GM21717 (cell line): ENCODE measurements at regions not wholly inside any gene's neighbourhood (a gene's known extent, or its start where the extent isn't known, plus 50 kb on each side); places are given as distances from the start of the nearest gene placed in this dataset.

Experiments
- ATAC-seq: cut with Tn5 transposase; IDR thresholded peaks from one replicate; pipeline ENCODE4 v1.9.1; 2021; ENCODE audit warnings: mild to moderate bottlenecking, moderate library complexity; ENCODE audit not compliant: unreplicated experiment

DNA sequence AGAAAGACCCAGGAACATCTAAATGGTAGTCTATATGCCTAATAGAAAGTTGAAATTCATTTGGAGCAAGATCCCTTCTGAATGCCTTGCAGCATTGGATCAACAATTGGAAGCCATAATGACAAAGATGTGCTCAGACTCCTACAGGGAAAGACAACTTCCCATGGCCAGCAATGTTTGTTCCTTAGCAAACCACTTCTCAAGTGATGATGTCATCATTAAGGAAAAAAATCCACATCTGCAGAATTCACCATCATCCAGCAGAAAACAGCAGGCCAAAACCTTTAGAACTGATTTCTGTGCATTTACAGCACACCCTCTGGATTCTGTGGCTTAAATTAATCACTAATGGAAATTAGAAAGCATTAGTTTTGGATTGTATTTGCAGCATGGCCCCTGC is 82.4 kb upstream of the ZIC3 start:
- no peak for ATAC-seq

DNA sequence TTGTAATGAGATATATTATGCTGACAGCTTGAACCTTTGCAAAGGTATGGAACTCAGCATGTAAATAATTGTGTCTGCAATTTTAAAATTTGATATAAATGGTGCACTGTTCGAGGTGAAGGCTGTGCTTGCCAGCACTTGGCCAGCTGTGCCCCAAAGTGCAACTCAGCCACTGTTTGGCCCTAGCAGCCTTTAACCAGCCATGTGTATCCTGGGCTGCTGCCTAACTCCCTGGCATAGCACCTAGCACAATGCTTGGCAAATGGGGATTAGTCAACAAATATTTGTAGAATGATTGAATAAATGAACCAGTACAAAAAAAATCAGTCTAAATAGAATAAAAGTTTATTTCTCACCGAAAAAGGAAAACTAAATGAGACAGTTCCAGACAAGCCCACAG is 83.8 kb upstream of the ZIC3 start:
- ATAC-seq = no peak

DNA sequence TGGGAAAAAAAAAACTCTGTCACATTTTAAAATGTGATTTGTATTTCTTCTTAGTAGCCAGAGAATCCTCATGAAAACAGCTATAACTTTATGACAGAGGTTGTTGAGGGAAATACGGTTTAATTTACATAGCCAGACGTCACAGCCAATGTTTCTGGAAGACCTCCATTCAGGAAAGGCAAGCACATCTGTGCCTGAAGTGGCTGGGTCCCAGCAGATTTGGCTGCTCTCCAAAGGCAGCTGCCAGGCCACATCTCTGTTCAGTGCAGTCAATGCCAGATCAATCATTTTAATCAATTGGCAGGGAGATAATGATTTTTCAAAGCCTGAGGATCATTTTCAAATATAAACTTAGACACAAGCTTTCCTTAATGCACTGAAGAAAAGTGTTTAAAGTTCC is 86.5 kb upstream of the ZIC3 start:
- no peak for ATAC-seq

DNA sequence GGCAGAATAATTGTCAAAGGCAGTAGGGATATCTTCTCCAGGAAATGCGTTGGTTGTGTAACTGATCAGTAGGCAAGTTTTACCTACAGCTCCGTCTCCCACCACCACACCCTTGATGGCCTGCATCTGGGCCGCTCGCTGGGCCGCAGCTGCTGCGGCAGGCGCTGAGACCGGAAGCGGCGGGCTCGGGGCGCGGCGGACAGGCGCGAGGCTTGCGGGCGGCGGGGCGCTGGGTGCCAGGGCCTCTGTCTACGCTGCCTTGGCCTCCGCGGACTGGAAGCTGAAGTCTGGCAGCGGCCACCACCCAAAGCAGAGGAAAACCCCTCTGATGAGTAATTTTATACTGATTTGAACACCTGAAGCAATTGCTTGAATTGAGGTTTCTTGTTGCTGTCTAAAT is 124.2 kb upstream of the ZIC3 start:
- no peak for ATAC-seq

DNA sequence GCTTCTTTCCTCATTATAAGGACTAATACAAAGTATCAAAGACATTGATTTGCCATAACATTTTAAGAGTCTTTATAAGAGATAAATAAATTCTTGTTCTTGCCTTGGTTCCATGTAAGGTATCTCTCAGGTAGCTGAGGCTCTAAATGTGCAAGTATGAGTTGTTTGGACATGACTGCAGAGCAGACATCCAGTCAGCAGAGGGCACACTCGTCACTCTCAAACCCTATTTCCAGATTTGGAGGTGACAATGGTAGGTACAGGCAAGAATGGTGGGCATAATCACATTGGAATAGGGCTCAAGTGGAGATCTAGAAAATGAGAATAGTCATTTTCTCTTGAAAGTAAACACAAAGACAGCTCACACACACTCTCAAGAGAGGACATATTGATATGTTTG is 133.3 kb upstream of the ZIC3 start:
- ATAC-seq = no peak

DNA sequence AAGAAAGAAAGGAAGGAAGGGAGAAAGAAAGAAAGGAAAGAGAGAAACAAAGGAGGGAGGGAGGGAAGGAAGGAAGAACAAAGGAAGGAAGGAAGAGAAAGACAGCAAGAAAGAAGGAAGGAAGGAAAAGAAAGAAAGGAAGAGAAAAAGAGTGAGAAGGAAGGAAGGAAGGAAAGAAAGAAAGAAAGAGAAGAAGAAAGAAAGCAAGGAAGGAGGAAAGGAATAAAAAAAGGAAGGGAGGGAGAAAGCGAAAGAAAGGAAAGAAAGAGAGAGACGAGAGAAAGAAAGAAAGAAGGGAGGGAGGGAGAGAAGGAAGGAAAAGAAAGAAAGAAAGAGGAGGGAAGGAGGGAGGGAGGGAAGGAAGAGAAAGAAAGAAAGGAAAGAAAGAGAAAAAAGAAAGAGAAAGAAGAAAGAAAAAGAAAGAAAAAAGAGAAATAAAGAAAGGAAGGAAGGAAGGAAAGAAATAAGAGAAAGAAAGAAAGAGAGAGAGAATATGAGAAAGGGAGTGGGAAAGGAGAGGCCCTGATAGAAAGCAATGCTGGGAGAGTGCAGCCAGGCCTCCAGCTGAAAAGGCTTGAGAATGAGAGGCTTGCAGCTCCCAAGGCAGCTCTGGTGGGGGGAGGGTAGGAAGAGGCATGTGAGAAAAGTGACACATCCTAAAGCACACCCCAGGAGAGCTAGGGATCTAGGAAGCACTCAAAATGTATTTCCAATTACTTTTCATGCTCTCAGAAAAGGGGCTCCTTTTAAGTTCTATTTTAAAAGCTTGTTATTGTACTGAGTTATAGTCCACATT is 134.0 kb upstream of the ZIC3 start:
- no peak for ATAC-seq

DNA sequence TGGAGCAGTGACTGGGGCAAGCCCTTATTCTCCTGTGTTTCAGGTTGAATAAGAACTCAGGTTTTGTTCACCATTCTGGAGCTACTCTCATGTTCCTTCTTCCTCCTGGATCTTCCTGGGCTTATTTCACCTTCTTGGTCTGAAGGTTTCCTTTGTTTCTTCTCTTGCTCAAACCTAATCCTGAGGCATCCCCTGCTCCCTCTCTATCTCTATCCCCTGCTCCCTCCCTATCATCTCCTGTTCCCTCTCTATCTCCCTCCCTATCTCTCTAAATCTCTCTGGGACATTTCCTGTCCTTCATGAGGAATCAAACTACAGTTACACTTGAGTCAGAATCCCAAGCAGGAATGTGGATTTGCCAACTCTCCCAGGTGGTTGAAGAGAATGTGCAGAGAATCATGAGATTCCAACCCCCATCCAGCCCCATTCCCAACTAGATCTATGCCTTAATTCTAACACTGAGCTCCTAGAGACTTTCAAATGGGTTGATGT is 134.9 kb upstream of the ZIC3 start:
- no peak for ATAC-seq

DNA sequence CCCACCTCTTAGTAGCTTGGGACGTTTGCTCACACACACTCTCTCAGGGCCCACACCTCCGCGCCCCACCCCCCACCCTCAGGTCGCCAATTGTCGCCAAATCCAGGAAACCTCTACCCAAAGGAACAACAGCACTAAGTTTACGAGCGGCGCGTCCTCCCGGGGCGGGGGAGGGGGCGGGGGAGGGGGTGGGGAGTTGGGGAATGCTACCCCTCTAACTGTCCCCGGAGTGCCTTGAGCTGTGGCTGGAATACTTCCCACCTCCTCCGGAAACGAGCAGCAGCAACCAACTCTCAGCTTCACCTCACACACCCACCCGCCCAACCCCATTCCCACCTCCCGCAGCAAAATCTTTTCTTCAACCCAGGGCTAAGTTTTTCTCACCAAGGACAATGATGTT is 135.6 kb upstream of the ZIC3 start:
- ATAC-seq = no peak

DNA sequence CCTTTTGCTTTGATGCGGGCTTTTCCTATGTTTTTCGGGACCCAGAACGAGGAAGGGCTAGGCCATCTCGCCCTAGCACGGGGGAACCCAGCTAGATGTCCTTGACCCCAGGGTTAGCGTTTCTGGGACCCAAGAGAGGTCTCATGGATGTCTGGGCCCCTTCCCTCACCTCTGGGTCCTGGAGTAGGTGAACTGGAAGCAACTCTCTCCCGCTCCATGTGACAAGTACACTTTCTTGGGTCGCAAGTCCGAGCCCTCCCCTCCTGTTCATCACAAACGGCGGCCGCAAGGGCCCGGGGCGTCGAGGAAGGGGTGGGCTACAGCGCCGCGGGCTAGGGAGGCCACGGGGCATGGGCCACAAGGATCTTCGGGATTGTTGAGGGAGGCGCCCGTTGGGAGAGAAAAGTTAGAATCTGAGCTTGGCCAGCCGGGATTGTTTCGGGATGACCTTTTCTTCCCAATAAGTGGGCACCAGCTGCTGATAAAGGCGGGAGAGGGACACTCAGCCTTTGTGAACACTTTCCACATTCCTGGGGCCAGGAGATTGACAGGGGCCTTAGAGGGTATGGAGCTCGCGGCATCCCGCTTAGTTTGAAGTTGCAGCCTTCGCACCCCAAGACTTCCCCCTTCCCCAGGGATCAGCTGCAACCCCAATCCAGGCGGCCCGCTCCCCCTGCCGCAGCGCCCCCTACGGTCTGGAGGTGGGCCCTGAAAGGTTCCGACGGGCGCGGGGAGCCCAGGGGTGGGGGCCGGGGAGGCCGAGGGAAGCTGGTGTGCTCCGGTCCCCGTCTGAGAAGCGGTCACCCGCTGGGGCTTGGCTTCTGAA is 136.9 kb upstream of the ZIC3 start:
- ATAC-seq = no peak

DNA sequence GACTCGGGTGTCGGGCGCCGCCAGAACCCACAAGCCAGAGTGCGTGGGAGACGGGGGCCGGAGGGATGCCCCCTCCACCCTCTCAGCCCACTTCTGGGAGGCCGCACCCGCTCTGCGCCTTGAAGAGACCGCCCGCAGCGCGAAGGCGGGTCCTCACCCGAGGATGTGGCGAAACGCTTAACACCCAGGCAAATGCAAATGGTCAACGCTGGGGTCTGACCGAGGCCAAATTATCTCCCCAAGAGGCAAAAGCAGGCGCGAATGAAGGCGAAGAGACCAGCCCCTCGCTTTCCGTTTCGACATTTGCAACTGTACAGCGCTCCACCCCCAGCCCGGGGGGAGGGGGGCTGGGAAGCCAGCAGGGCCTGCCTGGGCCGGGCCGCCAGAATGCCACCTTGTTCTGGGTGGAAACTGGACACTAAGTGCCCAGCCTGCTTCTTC is 137.7 kb upstream of the ZIC3 start:
- no peak for ATAC-seq

DNA sequence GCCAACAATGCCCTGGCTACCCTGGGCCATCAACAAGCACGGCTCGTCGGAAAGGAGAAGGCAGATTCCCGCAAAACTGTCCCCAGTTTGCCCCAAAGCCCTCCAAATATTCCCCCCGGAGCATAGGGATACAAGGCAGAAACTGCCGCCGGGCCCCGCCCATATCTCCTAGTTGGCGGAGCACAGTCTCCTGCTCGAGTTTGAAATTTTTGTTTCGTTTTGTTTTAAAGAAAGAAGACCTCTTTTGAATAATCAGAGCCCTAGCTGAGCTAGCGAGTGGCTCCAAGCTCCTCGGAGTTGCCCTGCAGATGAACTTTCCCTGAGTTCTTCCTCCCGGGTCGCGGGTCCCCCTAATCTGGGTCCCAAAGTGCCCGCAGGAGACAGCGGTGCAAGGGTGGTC is 138.1 kb upstream of the ZIC3 start:
- ATAC-seq = no peak

DNA sequence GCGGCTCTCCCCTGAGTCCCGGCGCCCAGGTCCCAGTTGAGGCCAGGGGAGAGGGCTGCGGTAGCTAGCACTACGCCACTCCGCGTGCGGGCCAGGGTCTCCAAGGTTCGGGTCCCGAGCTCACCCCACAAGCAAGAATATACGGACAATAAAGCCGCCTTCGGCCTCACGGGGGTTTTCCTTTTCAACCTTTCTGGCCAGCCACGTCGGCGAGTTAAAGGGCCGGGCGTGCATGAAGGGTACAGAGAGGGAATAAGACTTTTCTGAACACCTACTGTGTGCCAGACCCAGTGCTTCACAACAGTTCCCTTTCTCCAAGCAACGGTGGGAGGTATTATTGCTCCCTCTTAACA is 138.5 kb upstream of the ZIC3 start:
- no peak for ATAC-seq

DNA sequence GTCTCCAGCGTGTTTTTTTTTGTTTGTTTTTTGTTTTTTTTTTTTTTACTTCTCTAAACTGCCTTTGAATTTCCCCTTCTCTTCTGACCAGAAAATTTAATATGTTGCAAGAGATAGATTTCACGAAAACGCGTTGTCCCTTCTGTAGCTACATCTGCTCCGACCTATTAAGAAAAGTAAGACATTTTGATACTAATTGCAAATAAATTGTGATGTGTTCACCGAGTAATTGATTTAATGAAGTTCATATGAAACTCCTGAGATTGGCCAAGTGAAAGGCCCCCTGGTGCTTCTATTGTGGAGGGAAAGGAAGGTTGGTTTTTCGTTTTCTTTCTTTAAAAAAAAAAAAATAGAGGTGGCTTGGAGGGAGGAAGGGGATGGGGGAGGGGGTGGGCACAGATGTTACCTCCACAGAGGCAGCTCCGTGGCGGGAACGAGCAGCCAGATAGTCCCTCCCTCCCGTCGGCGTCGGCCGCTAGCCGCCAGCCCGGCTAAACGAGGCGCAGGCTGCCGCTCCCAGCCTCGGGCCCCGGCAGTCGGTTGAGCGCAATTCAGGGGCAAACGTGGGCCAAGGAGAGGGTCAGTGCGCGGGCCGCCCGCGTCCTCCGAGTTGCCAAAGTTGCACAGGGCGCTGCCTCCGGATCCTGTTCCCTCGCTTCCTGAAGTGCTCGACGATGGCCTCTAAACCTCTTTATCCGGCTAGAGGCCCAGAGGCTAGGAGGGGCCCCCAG is 139.1 kb upstream of the ZIC3 start:
- ATAC-seq = no peak

DNA sequence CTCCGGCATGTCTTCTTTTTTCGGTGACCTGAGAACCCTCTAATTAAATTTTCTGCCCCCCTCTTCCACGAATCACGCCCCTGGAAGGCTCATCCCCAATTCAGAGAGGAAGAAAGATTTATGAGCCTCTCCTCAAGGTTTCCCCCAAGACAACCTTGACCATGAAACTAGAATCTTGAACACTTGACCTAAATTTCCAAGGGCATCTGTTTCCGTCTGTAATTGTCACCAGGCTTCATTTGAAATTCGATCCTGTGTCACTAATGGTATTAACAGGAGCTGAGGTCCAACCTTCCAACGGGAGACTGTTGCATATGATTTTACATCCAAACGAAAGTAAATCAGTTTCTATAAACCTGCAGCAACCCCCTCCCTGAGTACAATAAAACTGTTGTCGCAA is 139.9 kb upstream of the ZIC3 start:
- ATAC-seq = no peak

DNA sequence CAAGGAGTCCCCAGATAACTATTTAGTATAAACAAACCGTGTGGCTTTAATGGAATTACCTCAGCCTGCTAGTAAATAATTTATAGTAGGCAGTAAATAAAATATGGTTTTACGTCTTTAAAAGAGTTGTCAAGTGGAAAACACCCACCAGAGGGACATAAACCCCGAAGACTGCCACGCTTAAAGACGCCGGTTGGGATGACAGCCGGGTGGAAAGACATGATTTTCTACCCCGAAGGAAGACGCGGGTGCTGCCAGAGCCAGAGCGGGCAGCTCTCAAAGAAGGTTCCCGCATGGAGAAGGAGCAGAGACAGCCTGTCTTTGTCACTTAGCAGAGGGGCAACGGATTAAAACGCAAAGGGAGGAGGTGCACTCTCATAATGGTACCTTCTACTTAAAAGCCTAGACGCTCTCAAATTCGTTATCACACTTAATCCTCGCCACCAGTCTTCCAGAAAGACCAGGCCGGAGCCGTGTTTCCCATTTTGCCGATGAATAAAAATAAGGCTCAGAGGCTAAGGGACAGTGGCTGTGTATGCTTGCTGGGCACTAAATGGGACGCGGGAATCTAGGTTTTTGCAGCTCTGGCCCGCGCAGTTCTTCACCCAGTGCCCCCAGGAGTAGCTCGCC is 140.5 kb upstream of the ZIC3 start:
- no peak for ATAC-seq

DNA sequence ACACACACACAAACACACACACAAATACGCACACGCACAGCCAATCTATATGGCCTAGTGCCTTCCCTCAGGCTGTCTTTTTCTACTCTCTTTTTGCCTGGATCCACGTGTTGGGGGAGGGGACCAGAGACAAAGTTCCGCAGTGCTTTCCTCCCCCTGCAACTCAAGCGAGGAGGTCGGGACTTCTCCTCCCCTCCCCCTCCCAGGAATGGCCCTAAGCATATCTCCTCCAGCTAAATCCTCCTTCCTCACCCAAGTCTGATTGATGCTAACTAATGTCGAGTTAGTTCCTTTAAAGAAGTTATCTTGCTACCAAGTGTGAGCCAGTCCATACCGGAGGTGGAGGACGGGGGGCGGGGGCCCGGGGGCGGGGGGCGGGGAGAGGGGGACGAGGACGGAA is 141.2 kb upstream of the ZIC3 start:
- ATAC-seq = no peak

DNA sequence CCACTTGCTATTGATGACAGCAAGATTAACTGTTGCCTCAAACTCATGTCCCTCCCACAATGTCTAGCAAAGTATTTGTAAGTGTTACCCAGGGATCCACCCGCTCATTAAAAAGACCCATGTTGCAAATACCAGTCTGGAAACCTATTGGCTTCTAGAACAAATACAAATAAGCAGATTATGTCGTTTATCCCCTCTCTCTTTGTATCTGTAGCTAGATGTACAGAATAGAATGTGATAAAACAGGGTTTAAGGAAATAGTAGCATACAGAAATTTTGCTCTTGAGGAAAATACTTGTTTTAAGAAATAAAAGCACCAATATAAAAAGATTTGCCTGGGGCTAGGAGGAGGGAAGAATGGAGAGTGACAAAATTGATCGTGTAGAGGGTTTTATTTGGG is 142.7 kb upstream of the ZIC3 start:
- ATAC-seq = no peak

DNA sequence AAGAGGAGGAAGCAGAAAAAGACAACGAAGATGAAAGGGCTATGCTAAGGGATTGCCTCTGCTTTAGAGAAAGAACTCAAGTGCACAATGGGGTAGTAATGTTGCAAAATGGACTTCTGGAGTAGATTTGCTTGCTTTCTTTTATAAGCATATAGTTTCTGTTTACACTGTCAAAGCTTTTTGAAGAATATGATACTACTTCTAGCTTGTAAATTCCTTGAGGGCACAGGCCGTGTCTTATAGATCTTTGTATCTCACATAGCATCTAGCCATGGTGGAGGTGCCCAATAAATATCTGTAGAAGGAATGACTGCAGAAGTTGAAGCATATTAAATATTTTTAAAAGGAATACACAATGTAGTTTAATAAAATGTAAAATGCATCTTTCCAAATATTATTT is 147.8 kb upstream of the ZIC3 start:
- no peak for ATAC-seq

DNA sequence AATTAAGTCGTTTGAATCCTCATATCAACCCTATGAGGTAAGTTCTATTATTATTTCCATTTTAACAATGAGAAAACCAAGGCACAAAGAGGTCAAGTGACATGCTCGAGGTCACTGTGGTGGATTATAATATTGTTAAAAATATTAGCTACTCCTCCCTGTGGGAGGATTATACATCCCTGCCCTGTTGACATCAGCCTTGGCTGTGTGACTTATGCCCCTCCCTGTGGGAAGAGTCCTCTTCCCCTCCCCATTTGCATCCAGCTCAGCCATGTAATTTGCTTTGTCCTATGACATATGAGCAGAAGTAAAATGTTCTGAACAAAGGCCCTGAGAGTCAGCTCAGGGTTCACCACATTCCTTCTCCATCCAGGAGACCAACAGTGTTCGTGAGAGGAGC is 152.7 kb upstream of the ZIC3 start:
- ATAC-seq = no peak

DNA sequence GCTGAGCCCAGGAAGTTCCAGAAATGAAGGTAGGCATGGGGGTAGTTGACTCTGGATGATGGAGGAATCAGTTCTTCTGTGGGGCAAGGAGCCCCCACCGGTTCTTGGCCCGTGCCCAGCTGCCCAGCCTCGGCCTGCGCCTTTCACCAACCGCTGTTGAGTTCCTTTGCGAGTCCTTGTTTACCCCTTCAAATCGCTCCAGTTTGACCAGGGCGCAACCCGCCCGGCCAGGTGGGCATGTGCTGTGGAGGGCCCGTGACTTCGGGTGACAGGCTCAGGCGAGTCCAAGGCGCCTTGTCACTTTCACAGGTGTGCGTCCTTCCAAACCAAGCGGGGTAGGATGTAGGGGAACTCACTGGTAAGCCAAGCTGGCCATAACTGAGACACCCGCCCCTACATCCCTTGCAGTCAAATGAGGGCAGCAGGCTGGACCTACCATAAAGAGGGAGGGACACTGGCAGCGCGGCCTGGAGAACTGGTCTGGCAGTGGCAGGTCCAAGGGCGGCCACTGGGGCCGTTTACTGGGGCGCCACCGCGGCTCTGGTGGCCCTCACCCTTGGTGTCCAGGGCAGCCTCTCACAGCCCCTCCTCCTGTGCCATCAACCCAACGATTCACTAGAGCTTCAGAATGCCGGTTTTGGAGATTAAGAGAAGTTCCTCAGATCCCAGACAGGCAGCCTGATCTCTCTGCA is 160.3 kb upstream of the ZIC3 start:
- ATAC-seq = no peak

DNA sequence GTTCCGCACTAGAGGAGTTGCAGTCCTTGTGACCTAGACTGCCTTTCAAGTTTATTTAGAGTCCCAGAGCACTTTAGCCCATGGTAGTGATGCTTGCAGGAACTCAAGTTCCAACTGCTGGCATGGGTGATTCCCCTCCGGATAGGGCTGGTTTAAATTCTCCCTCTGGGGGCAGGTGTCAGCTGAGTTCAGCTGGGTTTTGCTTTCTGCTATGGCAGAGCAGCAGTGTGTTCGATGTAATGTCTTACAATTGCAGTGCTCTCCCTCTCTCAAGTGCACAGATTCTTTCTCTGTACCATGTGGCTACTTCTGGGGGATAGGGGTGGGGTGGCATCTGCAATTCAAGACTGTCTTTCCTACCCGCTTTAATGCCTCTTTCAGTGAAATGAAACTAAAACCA is 164.8 kb upstream of the ZIC3 start:
- ATAC-seq = no peak
